ENCODE measurements at regions not wholly inside any gene's neighbourhood (a gene's known extent, or its start where the extent isn't known, plus 50 kb on each side); places are given as distances from the start of the nearest gene placed in this dataset.
"Not testable (repeated sequence)": the region's sequence is repeated elsewhere in the genome, so short reads cannot be mapped to it uniquely, and the experiment has no call there.

- Histone ChIP-seq H3K36me3 (ENCODE audit: low read depth, missing control alignments) (no peaks in the 10 kb centered on the region), H3K27ac (no peak overlapping the region), H3K9me3 (no peaks in the 10 kb centered on the region), H3K4me1 (no peaks in the 10 kb centered on the region), H3K4me3 (no peak overlapping the region), H3K27me3 (no peaks in the 10 kb centered on the region)
- intact Hi-C loops (cut with DNase I; ENCODE audit: low total_unique reads): no loop called here
- WGBS, 2 donors: 58 to 65% methylated on average over 6 of the region's 6 CpGs
- TF ChIP-seq, protein P1, sequence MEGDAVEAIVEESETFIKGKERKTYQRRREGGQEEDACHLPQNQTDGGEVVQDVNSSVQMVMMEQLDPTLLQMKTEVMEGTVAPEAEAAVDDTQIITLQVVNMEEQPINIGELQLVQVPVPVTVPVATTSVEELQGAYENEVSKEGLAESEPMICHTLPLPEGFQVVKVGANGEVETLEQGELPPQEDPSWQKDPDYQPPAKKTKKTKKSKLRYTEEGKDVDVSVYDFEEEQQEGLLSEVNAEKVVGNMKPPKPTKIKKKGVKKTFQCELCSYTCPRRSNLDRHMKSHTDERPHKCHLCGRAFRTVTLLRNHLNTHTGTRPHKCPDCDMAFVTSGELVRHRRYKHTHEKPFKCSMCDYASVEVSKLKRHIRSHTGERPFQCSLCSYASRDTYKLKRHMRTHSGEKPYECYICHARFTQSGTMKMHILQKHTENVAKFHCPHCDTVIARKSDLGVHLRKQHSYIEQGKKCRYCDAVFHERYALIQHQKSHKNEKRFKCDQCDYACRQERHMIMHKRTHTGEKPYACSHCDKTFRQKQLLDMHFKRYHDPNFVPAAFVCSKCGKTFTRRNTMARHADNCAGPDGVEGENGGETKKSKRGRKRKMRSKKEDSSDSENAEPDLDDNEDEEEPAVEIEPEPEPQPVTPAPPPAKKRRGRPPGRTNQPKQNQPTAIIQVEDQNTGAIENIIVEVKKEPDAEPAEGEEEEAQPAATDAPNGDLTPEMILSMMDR (IDR thresholded peaks at IDR 0.05): no peak
- no peak for TF ChIP-seq POLR2A (IDR thresholded peaks at IDR 0.05)
- DNase-seq: no peak
Measured at GRCh38 chr3:78507196-78507984, 1260.4 kb downstream of the ROBO1 start.

DNA sequence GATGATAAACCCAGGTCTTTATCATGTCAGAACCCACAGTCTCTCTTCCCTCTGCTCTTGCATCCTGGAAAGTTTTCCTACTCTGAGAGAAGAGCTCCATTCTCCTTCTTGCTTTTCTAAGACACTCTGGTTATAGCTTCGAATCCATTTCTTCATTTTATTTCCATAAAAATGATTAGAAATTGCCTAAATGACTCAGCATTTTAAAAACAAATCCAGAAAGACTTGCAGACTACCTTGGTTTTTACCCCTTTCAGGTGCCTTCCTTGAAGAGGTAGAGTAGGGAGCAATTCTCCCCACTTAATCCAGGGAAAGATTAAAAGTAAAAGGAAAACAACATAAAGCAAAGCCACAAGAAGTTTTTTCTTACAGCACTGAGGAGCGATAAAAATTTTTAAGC is 1256.0 kb downstream of the ROBO1 start:
- Histone ChIP-seq H3K36me3 (ENCODE audit: low read depth, missing control alignments) (no peaks in the 10 kb centered on the region), H3K27ac (no peak overlapping the region), H3K9me3 (no peaks in the 10 kb centered on the region), H3K4me1 (no peaks in the 10 kb centered on the region), H3K27me3 (no peaks in the 10 kb centered on the region), H3K4me3 (no peak overlapping the region)
- WGBS, 2 donors: 43 to 89% methylated on average over 2 of the region's 2 CpGs
- no peak for DNase-seq
- TF ChIP-seq, protein P1 (IDR thresholded peaks at IDR 0.05): no peak
- TF ChIP-seq POLR2A (IDR thresholded peaks at IDR 0.05): no peak
- intact Hi-C loops (cut with DNase I; ENCODE audit: low total_unique reads): no loop called here

DNA sequence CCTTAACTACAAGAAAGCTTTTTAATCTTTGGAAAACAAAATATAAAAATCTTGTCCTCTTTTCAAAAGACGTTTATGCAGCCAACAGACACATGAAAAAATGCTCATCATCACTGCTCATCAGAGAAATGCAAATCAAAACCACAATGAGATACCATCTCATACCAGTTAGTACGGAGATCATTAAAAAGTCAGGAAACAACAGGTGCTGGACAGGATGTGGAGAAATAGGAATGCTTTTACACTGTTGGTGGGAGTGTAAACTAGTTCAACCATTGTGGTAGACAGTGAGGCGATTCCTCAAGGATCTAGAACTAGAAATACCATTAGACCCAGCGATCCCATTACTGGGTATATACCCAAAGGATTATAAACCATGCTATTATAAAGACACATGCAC is 1255.0 kb downstream of the ROBO1 start:
- H3K4me1 ChIP-seq; H3K27ac ChIP-seq; H3K27me3 ChIP-seq; DNase-seq; H3K9me3 ChIP-seq; H3K4me3 ChIP-seq; intact Hi-C loops (cut with DNase I; ENCODE audit: low total_unique reads); H3K36me3 ChIP-seq (ENCODE audit: low read depth, missing control alignments): not testable (repeated sequence)
- 82 to 89% methylated on average over 4 of the region's 4 CpGs for WGBS, 2 donors

DNA sequence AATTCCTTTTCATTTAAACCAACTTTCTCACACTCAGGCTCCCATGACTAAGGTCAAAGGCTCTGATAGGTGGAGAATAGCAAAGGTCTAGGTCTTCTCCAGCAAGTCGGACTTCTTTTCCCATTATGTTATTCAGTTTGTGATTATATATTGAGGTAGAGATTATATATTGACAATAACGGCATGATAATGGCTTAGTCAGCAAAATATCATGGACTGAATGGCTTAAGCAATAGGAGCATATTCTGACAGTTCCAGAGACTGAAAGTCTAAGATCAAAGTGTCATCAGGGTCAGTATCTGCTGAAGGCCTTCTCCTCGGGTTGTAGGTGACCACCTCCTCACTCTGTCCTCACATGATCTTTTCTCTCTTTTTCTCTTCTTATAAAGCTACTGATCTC is 1251.4 kb downstream of the ROBO1 start:
- TF ChIP-seq, protein P1 (IDR thresholded peaks at IDR 0.05): no peak
- TF ChIP-seq POLR2A (IDR thresholded peaks at IDR 0.05): no peak
- Histone ChIP-seq H3K27ac (no peak overlapping the region), H3K4me1 (no peaks in the 10 kb centered on the region), H3K27me3 (no peaks in the 10 kb centered on the region), H3K36me3 (ENCODE audit: low read depth, missing control alignments) (no peaks in the 10 kb centered on the region), H3K4me3 (no peak overlapping the region), H3K9me3 (no peaks in the 10 kb centered on the region)
- DNase-seq: no peak
- 88 to 91% methylated on average over 3 of the region's 3 CpGs for WGBS, 2 donors
- intact Hi-C loops (cut with DNase I; ENCODE audit: low total_unique reads): no loop called here

DNA sequence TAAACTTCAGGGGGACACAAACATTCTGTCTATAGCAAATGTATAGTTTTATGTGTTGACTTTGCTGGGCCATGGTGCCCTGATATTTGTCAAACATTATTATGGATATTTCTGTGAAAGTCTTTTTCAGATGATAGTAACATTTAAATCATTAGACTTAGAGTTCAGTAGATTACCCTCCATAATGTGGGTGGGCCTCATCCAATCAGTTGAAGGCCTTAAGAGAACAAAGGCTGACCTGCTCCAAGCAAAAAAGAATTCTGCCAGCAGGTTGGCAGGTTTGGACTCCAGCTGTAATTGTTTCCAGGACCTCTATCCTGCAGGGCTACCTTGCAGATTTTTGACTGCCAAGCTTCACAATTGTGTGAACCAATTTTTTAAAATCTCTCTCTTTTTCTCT is 1250.9 kb downstream of the ROBO1 start:
- Histone ChIP-seq H3K27me3 (no peaks in the 10 kb centered on the region), H3K4me3 (no peak overlapping the region), H3K9me3 (no peaks in the 10 kb centered on the region), H3K4me1 (no peaks in the 10 kb centered on the region), H3K36me3 (ENCODE audit: low read depth, missing control alignments) (no peaks in the 10 kb centered on the region), H3K27ac (no peak overlapping the region)
- no peak for DNase-seq
- intact Hi-C loops (cut with DNase I; ENCODE audit: low total_unique reads): no loop called here
- TF ChIP-seq, protein P1 (IDR thresholded peaks at IDR 0.05): no peak
- no peak for TF ChIP-seq POLR2A (IDR thresholded peaks at IDR 0.05)

Data from testis (tissue), 2 donors.